ENCODE measurements at regions not wholly inside any gene's neighbourhood (a gene's known extent, or its start where the extent isn't known, plus 50 kb on each side); places are given as distances from the start of the nearest gene placed in this dataset.
"Not testable (repeated sequence)": the region's sequence is repeated elsewhere in the genome, so short reads cannot be mapped to it uniquely, and the experiment has no call there.

DNA sequence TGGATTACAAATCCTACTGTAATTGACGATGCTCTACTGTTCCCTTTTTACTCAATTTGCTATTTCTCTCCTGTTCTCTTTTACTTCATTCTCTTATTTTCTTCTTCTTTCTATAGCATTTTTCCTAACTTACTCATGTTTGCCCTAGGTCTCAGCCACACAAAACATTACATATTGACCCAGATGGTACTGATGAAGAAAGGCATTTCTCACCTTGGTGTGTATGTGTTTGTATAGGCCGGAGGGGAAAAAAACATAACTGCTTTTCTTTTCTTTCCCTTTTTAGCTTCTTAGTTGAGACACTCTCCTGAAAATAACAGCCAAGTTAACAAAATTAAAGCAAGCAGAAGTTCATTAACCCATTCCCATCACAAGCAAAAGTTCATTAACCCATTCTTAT, 1019.8 kb upstream of the CDH18 start (continued):
- TF ChIP-seq, protein P1, sequence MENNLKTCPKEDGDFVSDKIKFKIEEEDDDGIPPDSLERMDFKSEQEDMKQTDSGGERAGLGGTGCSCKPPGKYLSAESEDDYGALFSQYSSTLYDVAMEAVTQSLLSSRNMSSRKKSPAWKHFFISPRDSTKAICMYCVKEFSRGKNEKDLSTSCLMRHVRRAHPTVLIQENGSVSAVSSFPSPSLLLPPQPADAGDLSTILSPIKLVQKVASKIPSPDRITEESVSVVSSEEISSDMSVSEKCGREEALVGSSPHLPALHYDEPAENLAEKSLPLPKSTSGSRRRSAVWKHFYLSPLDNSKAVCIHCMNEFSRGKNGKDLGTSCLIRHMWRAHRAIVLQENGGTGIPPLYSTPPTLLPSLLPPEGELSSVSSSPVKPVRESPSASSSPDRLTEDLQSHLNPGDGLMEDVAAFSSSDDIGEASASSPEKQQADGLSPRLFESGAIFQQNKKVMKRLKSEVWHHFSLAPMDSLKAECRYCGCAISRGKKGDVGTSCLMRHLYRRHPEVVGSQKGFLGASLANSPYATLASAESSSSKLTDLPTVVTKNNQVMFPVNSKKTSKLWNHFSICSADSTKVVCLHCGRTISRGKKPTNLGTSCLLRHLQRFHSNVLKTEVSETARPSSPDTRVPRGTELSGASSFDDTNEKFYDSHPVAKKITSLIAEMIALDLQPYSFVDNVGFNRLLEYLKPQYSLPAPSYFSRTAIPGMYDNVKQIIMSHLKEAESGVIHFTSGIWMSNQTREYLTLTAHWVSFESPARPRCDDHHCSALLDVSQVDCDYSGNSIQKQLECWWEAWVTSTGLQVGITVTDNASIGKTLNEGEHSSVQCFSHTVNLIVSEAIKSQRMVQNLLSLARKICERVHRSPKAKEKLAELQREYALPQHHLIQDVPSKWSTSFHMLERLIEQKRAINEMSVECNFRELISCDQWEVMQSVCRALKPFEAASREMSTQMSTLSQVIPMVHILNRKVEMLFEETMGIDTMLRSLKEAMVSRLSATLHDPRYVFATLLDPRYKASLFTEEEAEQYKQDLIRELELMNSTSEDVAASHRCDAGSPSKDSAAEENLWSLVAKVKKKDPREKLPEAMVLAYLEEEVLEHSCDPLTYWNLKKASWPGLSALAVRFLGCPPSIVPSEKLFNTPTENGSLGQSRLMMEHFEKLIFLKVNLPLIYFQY (CRISPR knock-in tag; IDR thresholded peaks at IDR 0.05; ENCODE audit: borderline replicate concordance) = no peak
- TF ChIP-seq ZNF224 (CRISPR knock-in tag; IDR thresholded peaks at IDR 0.05) = no peak

DNA sequence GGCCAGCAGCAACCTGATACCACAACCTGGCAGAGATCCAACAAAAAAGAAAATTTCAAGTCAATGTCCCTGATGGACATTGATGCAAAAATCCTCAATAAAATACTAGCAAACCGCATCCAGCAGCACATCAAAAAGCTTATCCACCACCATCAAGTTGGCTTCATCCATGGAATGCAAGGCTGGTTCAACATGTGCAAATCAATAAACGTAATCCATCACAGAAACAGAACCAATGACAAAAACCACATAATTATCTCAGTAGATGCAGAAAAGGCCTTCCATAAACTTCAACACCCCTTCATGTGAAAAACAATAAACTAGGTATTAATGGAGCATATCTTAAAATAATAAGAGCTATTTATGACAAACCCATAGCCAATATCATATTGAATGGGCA, 1000.9 kb upstream of the CDH18 start:
- FAIRE-seq; H3K4me3 ChIP-seq (replicated peaks in 1 of 3; ENCODE audit: insufficient read depth in 1 of 3, low read depth in 2 of 3, low read length in 3 of 3): not testable (repeated sequence)
- 2% methylated on average over 2 of the region's 2 CpGs for WGBS (ENCODE audit: low lambda C conversion rate)

DNA sequence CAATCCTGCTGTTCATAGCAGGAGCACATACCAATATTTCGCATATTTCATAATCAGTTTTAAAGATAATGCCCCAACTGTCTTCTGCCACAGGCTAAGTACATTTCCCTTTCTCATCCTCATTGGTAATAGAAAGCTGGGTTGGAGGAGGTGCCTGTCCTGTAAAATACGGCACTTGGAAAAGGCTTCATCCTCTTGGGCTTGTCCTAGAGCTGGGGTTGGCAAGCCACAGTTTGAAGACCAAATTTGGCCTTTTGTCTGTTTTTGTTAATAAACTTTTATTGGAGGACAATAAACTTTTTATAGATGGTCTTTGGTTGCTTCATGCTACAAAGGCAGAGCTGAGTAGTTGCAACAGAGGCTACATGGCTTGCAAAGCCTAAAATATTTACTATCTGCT, 997.8 kb upstream of the CDH18 start:
- intact Hi-C loops (cut with micrococcal nuclease; ENCODE audit: unreplicated experiment) = no loop called here
- FAIRE-seq = no peak
- H3K4me3 ChIP-seq (replicated peaks in 1 of 3; ENCODE audit: insufficient read depth in 1 of 3, low read depth in 2 of 3, low read length in 3 of 3) = no peak overlapping the region
- no peaks in the 10 kb centered on the region for H3K4me1 ChIP-seq (ENCODE audit: insufficient read depth, low read length)
- DNase-seq (ENCODE audit: low spot score) = no peak
- H2AFZ ChIP-seq (ENCODE audit: low read length) = no peak overlapping the region
- in situ Hi-C loops (cut with HindIII; ENCODE audit: extremely low pct_ligation_motif_present, low pct_unique_long_range_greater_than_20kb) = no loop called here
- no peaks in the 10 kb centered on the region for H3K79me2 ChIP-seq (ENCODE audit: insufficient read depth, low read length)
- H4K20me1 ChIP-seq (ENCODE audit: insufficient read depth, low read length) = no peaks in the 10 kb centered on the region
- H3K9ac ChIP-seq (ENCODE audit: insufficient read depth, low read depth, low read length) = no peak overlapping the region
- no peak for ATAC-seq
- no peak overlapping the region for H3K4me2 ChIP-seq (ENCODE audit: low read depth, low read length)
- CTCF ChIA-PET (ENCODE audit: low intra/inter-chr PET ratio, low total read pairs) = no interaction called here
- WGBS (ENCODE audit: low lambda C conversion rate) = 5% methylated on average over 2 of the region's 2 CpGs
- no peak overlapping the region for H3K27ac ChIP-seq (ENCODE audit: extremely low read length, insufficient read depth, low read length)
- no TSS peak for BruUV-seq (replicated peaks)
- no peaks in the 10 kb centered on the region for H3K27me3 ChIP-seq (ENCODE audit: control insufficient read depth in 1 of 2, insufficient read depth in 2 of 2, low read length in 2 of 2)
- POLR2A ChIA-PET = no interaction called here
- H3K36me3 ChIP-seq (replicated peaks in 1 of 2; ENCODE audit: control insufficient read depth in 1 of 2, insufficient read depth in 2 of 2, low read length in 2 of 2) = no peaks in the 10 kb centered on the region
- H3K9me3 ChIP-seq (ENCODE audit: low read length) = peaks cover 68% of the 10 kb centered on the region
- TF ChIP-seq ZSCAN20 (CRISPR knock-in tag; IDR thresholded peaks at IDR 0.05; ENCODE audit: borderline replicate concordance) = no peak
- TF ChIP-seq ZMYM2 (CRISPR knock-in tag; IDR thresholded peaks at IDR 0.05) = no peak
- no peak for TF ChIP-seq SUZ12 (IDR thresholded peaks at IDR 0.05; ENCODE audit: low read depth, low read length)
- no peak for TF ChIP-seq RAD51 (IDR thresholded peaks at IDR 0.05; ENCODE audit: borderline replicate concordance)
- TF ChIP-seq ZNF83 (CRISPR knock-in tag; IDR thresholded peaks at IDR 0.05; ENCODE audit: borderline replicate concordance) = no peak
- TF ChIP-seq MIXL1 (CRISPR knock-in tag; IDR thresholded peaks at IDR 0.05) = no peak
- TF ChIP-seq IKZF4 (CRISPR knock-in tag; IDR thresholded peaks at IDR 0.05; ENCODE audit: borderline replicate concordance, low read depth, not compliant biosample characterization) = no peak
- TF ChIP-seq NCOA5 (CRISPR knock-in tag; IDR thresholded peaks at IDR 0.05) = no peak
- TF ChIP-seq RFXANK (CRISPR knock-in tag; IDR thresholded peaks at IDR 0.05) = no peak
- TF ChIP-seq NPAS2 (CRISPR knock-in tag; IDR thresholded peaks at IDR 0.05; ENCODE audit: borderline replicate concordance) = no peak

More for the DNA sequence above, 1000.9 kb upstream of the CDH18 start:
- intact Hi-C loops (cut with micrococcal nuclease; ENCODE audit: unreplicated experiment); POLR2A ChIA-PET; H3K9ac ChIP-seq (ENCODE audit: insufficient read depth, low read depth, low read length); H3K4me2 ChIP-seq (ENCODE audit: low read depth, low read length); H2AFZ ChIP-seq (ENCODE audit: low read length); DNase-seq (ENCODE audit: low spot score); H3K27me3 ChIP-seq (ENCODE audit: control insufficient read depth in 1 of 2, insufficient read depth in 2 of 2, low read length in 2 of 2); BruUV-seq (replicated peaks); ATAC-seq; H3K27ac ChIP-seq (ENCODE audit: extremely low read length, insufficient read depth, low read length); H3K36me3 ChIP-seq (replicated peaks in 1 of 2; ENCODE audit: control insufficient read depth in 1 of 2, insufficient read depth in 2 of 2, low read length in 2 of 2); CTCF ChIA-PET (ENCODE audit: low intra/inter-chr PET ratio, low total read pairs); in situ Hi-C loops (cut with HindIII; ENCODE audit: extremely low pct_ligation_motif_present, low pct_unique_long_range_greater_than_20kb); H3K4me1 ChIP-seq (ENCODE audit: insufficient read depth, low read length); H3K79me2 ChIP-seq (ENCODE audit: insufficient read depth, low read length); H4K20me1 ChIP-seq (ENCODE audit: insufficient read depth, low read length): not testable (repeated sequence)
- peaks cover 74% of the 10 kb centered on the region for H3K9me3 ChIP-seq (ENCODE audit: low read length)
